PC-3 (cell line): ENCODE measurements at regions not wholly inside any gene's neighbourhood (a gene's known extent, or its start where the extent isn't known, plus 50 kb on each side); places are given as distances from the start of the nearest gene placed in this dataset.

ENCODE experiments used
- CTCF ChIP-seq: fragments of 300-600 bp; sonication (generic); conservative IDR thresholded peaks from 2 replicates; pipeline ENCODE4 v1.5.1; 2017; ENCODE audit warnings: antibody characterized with exemption, low read depth, mild to moderate bottlenecking, low read length
- EZH2phosphoT487 ChIP-seq: fragments of 300-600 bp; sonication (generic); IDR thresholded peaks from 2 replicates; pipeline ENCODE4 v1.6.1; 2018; ENCODE audit warnings: mild to moderate bottlenecking, antibody characterized with exemption, low read length, borderline replicate concordance

- TF ChIP-seq EZH2phosphoT487 (no peak), CTCF (0 out of 2 replicates have a peak, but pooled peaks have one; percentile 20)
Observed at GRCh38 chr2:204108330-204108751, 171.8 kb downstream of the ICOS start.
